OCI-LY7 (cell line): ENCODE measurements at regions not wholly inside any gene's neighbourhood (a gene's known extent, or its start where the extent isn't known, plus 50 kb on each side); places are given as distances from the start of the nearest gene placed in this dataset.

Source experiments
- CTCF ChIP-seq: fragments of 200-600 bp; sonication (generic); conservative IDR thresholded peaks from 2 replicates; pipeline ENCODE4 v1.5.1; 2014; ENCODE audit warnings: mild to moderate bottlenecking, antibody characterized with exemption, low read length, moderate library complexity, mixed read lengths
- EZH2phosphoT487 ChIP-seq: fragments of 200-600 bp; sonication (generic); IDR thresholded peaks from 2 replicates; pipeline ENCODE4 v1.6.1; 2018; ENCODE audit warnings: low read depth, borderline replicate concordance, mild to moderate bottlenecking, mixed run types, antibody characterized with exemption, low read length, moderate library complexity, mixed read lengths

DNA sequence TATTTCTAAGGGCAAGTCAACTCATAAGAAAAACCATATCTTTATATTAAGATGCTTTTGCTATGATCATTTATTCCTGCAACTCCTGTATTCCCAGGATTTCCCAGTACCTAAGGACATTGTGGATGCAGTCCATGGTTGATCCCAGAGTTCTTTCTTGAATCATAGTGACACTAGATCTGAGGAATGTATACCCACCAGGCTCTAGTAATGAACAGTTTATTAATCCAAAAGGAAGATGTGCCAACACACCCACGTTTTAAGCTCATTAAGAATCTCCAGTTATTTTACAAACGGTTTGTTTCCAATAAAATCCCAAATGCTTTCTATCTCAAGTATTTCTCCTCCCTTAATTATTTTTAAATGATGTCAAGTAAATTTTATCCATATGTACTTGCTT lies 210.8 kb upstream of the ZEB2 start:
- TF ChIP-seq CTCF: no peak
- no peak for TF ChIP-seq EZH2phosphoT487
